Prostate gland (tissue), 2 donors: ENCODE measurements at regions not wholly inside any gene's neighbourhood (a gene's known extent, or its start where the extent isn't known, plus 50 kb on each side); places are given as distances from the start of the nearest gene placed in this dataset.
A peak's percentile ranks its signal among the peaks of the same experiment; 100 is the strongest.

Source experiments
- DNase-seq: peaks from one replicate; pipeline ENCODE4 v3.0.0-alpha.2; 2019; ENCODE audit warnings: low spot score
- H3K27ac ChIP-seq, 2 donors: fragments of 200-600 bp; sonication (generic); 2 replicates each; pipeline ENCODE4 v1.5.1; 2017 to 2019
- H3K27me3 ChIP-seq: fragments of 200-600 bp; sonication (generic); replicated peaks from 2 replicates; pipeline ENCODE4 v1.5.1; 2019; ENCODE audit not compliant: insufficient read depth
- H3K36me3 ChIP-seq, 2 donors: fragments of 200-600 bp; sonication (generic); 1 replicate in 1 of 2; 2 replicates in 1 of 2; pipeline versions ENCODE4 v1.5.1 to v1.8.1; 2017 to 2019
- H3K4me1 ChIP-seq: fragments of 200-600 bp; sonication (generic); replicated peaks from 2 replicates; pipeline ENCODE4 v1.5.1; 2019
- H3K4me3 ChIP-seq, 2 donors: fragments of 200-600 bp; sonication (generic); 2 replicates each; pipeline ENCODE4 v1.5.1; 2017 to 2019
- H3K9me3 ChIP-seq: fragments of 200-600 bp; sonication (generic); 2 replicates; pipeline ENCODE4 v1.5.1; 2017
- POLR2A ChIP-seq: fragments of 450-650 bp; IDR thresholded peaks from one replicate; pipeline ENCODE4 v1.6.1; 2016; ENCODE audit warnings: antibody characterized with exemption, mild to moderate bottlenecking
- POLR2AphosphoS5 ChIP-seq: sonication (generic); formaldehyde crosslinking; IDR thresholded peaks from one replicate; pipeline ENCODE4 v1.6.1; 2017; ENCODE audit warnings: antibody characterized with exemption
- WGBS: methylation state at CpG from one replicate; pipeline ENCODE4 v1.1.5; 2018; 5-methylcytosine and 5-hydroxymethylcytosine counted together
- intact Hi-C: fragments of 100-400 bp; cut with DNase I; formaldehyde crosslinking; loops from one replicate; pipeline ENCODE4 v1.14.2; 2022
- TF ChIP-seq, protein P1 (sequence below), 4 experiments: fragments of 200-600 bp in 2 of 4; fragments of 450-650 bp in 2 of 4; sonication (generic) in 2 of 4; IDR thresholded peaks; 1 replicate in 3 of 4; 2 replicates in 1 of 4; pipeline ENCODE4 v1.5.1; 2016 to 2019; ENCODE audit warnings: antibody characterized with exemption in 4 of 4, mild to moderate bottlenecking in 2 of 4, moderate library complexity in 2 of 4

DNA sequence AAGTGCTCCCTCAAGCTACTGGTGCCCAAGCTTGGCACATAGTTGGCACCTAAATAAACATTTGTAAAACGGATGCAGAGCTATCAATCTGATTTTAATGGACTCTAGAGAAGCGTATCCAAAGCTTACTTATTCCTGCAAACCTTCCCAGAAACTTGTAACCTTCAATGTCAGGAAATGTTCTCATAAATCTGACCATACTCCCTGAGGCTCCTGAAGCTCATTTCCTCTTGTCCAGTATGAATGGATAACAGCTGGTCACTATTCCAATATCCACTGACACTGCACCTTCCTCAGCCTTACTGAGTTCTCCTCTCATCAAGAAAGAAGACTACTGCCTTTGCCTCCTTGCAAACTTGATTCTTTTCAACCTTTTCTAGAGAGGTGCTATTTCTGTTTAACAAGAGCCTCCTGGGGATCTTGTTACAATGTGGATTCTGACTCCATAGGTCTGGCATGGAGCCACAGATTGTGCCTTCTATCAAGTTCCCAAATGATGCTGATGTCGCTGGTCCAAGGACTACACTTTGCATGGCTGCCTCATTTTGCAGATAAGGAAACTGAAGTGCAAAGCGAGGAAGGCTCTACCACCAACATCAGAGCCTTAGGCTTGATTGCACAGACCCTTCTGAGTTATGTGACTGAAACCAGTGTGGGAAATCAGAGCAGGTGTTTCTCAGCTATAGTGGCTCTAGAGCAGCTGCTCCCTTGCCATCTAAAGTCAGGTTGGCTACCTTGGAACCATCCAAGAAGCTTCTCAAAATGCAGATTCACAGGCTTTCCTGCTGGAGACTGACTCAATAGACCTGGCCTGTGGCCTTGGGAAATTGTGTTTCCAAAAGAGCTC, 377.8 kb downstream of the SOX9 start:
- DNase-seq = no peak
- no peaks in the 10 kb centered on the region for H3K36me3 ChIP-seq
- TF ChIP-seq POLR2A = no peak
- TF ChIP-seq POLR2AphosphoS5 = peak; percentile 16
- H3K27ac ChIP-seq = peak overlapping the region in 1 of 2 donors; percentile 26
- 42% methylated on average over 4 of the region's 4 CpGs for WGBS
- intact Hi-C loops = no loop called here
- H3K4me1 ChIP-seq = peaks cover 16% of the 10 kb centered on the region
- no peaks in the 10 kb centered on the region for H3K9me3 ChIP-seq
- H3K27me3 ChIP-seq = no peaks in the 10 kb centered on the region
- no peak overlapping the region for H3K4me3 ChIP-seq

DNA sequence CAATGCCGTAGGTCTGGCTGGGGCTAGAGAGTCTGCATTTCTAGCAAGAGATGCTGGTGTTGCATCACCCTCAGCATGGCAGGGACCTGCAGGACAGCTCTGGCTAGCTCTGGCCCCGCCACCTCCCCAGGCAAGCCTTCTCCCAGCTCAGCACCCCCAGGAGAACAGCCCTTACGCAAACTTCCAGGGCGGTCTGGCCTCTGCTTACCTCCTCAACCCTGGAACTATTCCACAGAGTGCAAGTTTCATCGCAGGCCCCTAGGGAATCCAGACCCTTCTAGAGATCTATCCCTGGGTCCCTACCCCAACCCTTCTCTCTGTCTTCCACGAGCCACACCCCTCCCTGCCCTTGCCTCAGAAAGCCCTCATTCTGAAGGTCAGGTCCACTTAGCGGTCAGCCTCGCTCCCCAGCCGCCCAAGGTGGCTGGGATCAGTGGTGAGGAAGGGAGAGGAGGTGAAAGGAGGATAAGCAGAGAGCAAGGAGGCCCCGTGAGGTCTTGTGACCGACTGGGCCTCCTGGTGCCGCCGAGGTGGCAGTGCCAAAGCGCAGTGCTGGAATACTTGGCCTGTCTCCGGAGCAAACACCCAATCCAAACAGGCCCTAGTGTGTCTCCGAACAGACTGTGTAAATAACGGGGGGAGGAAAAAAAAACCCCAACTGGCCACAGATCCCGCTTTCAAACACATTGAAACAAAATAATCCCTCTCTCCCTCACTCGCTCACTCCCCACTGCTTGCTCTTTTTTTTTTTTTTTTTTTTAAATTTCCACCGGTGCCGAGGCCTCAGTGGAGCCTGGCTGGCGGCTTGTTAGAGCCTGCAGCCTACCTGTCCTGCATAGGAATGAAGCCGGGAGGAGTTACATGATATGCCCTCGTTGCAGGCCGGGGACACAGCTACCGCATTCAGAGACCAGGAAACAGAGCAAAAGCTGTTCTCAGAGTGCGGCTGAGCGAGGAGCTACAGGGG, 380.9 kb downstream of the SOX9 start:
- H3K27me3 ChIP-seq = no peaks in the 10 kb centered on the region
- TF ChIP-seq POLR2A = no peak
- TF ChIP-seq, protein P1, sequence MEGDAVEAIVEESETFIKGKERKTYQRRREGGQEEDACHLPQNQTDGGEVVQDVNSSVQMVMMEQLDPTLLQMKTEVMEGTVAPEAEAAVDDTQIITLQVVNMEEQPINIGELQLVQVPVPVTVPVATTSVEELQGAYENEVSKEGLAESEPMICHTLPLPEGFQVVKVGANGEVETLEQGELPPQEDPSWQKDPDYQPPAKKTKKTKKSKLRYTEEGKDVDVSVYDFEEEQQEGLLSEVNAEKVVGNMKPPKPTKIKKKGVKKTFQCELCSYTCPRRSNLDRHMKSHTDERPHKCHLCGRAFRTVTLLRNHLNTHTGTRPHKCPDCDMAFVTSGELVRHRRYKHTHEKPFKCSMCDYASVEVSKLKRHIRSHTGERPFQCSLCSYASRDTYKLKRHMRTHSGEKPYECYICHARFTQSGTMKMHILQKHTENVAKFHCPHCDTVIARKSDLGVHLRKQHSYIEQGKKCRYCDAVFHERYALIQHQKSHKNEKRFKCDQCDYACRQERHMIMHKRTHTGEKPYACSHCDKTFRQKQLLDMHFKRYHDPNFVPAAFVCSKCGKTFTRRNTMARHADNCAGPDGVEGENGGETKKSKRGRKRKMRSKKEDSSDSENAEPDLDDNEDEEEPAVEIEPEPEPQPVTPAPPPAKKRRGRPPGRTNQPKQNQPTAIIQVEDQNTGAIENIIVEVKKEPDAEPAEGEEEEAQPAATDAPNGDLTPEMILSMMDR (IDR thresholded peaks at IDR 0.05) = peak in 1 of 4 experiments; percentile 26
- TF ChIP-seq POLR2AphosphoS5 = peak; percentile 84
- H3K4me1 ChIP-seq = peaks cover 19% of the 10 kb centered on the region
- no peak overlapping the region for H3K4me3 ChIP-seq
- no peaks in the 10 kb centered on the region for H3K9me3 ChIP-seq
- WGBS = 42% methylated on average over 28 of the region's 28 CpGs
- intact Hi-C loops = no loop called here
- peak; percentile 91 for DNase-seq
- H3K36me3 ChIP-seq = no peaks in the 10 kb centered on the region
- H3K27ac ChIP-seq = peak overlapping the region; percentile 84 to 91

DNA sequence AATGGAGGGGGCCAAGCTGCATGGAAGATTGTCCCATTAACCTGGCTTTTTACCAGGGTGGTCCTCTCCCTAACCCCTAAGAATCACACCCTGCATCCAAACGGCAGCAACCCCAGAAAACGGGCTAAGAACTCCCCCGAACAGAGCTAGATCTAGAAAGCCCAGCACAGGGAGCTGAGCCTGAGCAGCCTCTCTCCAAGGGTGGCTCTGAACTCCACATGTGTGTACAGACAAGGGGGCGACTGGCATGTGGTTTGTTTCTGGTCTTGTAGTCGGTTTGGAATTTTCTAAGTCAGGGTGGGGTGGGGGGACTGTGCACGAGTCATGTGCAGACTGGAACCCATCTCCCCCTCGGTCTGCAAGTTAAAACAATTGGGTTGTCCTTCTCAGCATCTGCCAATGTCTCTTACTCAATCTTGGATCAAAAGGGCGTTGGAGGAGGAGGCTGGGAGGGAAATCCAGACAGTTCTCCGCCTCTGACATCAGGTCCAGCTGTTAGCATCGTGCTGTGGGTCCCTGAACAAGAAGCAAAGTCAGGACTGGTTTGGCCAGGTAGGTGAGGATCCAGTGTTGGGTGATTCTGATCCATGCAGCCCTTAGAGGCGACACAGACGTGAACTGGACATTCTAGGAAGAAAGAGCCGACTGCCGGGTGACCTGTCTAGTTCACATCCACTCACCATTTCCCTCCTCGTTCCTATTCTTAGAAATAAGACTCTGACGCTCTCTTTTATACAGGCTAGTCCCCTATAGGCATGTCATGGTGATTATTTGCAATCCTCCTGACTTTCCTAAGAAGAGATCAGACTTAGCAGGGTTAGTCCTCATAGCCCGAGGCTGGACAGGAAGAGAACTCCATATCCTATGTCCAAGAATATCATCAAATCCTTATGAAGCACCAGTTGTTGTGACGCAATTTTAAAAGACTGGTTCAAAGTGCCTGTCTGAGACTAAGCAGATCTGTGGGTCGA, 381.8 kb downstream of the SOX9 start:
- Histone ChIP-seq H3K27ac (peak overlapping the region; percentile 84 to 91), H3K9me3 (no peaks in the 10 kb centered on the region), H3K36me3 (no peaks in the 10 kb centered on the region), H3K27me3 (no peaks in the 10 kb centered on the region), H3K4me1 (peaks cover 19% of the 10 kb centered on the region), H3K4me3 (no peak overlapping the region)
- intact Hi-C loops = no loop called here
- DNase-seq = peak; percentile 30
- TF ChIP-seq POLR2A = no peak
- TF ChIP-seq POLR2AphosphoS5 = peak; percentile 11
- TF ChIP-seq, protein P1 (IDR thresholded peaks at IDR 0.05) = no peak
- WGBS = 33% methylated on average over 19 of the region's 19 CpGs

DNA sequence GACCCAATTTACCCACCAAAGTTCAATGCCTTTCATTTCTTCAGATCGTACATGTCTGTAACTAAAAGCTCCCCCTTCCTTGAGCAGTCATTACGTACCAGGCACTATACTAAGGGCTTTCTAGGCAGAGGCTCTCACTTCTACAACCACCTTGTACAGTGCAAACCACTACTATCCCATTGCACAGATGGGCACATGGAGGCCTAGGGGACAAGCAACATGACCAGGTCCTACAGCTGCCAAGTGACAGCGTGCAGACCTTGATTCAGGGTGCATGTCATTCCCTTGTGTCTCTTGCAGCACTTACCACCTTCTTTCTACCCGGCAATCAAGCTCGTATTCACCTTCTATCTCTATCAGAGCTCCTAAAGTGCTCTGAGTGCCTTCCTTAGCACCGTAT, 382.7 kb downstream of the SOX9 start:
- no peaks in the 10 kb centered on the region for H3K9me3 ChIP-seq
- intact Hi-C loops = no loop called here
- no peak overlapping the region for H3K4me3 ChIP-seq
- no peak for DNase-seq
- H3K27me3 ChIP-seq = no peaks in the 10 kb centered on the region
- peaks cover 19% of the 10 kb centered on the region for H3K4me1 ChIP-seq
- peak overlapping the region; percentile 84 to 91 for H3K27ac ChIP-seq
- no peak for TF ChIP-seq POLR2A
- TF ChIP-seq, protein P1 (IDR thresholded peaks at IDR 0.05) = no peak
- TF ChIP-seq POLR2AphosphoS5 = no peak
- WGBS = 87% methylated on average over 6 of the region's 6 CpGs
- H3K36me3 ChIP-seq = no peaks in the 10 kb centered on the region
